Prostate gland (tissue), 2 donors: ENCODE measurements at regions not wholly inside any gene's neighbourhood (a gene's known extent, or its start where the extent isn't known, plus 50 kb on each side); places are given as distances from the start of the nearest gene placed in this dataset.

Experiments
- DNase-seq: peaks from one replicate; pipeline ENCODE4 v3.0.0-alpha.2; 2019; ENCODE audit warnings: low spot score
- H3K27ac ChIP-seq, 2 donors: fragments of 200-600 bp; sonication (generic); 2 replicates each; pipeline ENCODE4 v1.5.1; 2017 to 2019
- H3K27me3 ChIP-seq: fragments of 200-600 bp; sonication (generic); replicated peaks from 2 replicates; pipeline ENCODE4 v1.5.1; 2019; ENCODE audit not compliant: insufficient read depth
- H3K36me3 ChIP-seq, 2 donors: fragments of 200-600 bp; sonication (generic); 1 replicate in 1 of 2; 2 replicates in 1 of 2; pipeline versions ENCODE4 v1.5.1 to v1.8.1; 2017 to 2019
- H3K4me1 ChIP-seq: fragments of 200-600 bp; sonication (generic); replicated peaks from 2 replicates; pipeline ENCODE4 v1.5.1; 2019
- H3K4me3 ChIP-seq, 2 donors: fragments of 200-600 bp; sonication (generic); 2 replicates each; pipeline ENCODE4 v1.5.1; 2017 to 2019
- H3K9me3 ChIP-seq: fragments of 200-600 bp; sonication (generic); 2 replicates; pipeline ENCODE4 v1.5.1; 2017
- CTCF ChIP-seq, 4 experiments: fragments of 200-600 bp in 2 of 4; fragments of 450-650 bp in 2 of 4; sonication (generic) in 2 of 4; IDR thresholded peaks; 1 replicate in 3 of 4; 2 replicates in 1 of 4; pipeline ENCODE4 v1.5.1; 2016 to 2019; ENCODE audit warnings: antibody characterized with exemption in 4 of 4, mild to moderate bottlenecking in 2 of 4, moderate library complexity in 2 of 4
- POLR2A ChIP-seq: fragments of 450-650 bp; IDR thresholded peaks from one replicate; pipeline ENCODE4 v1.6.1; 2016; ENCODE audit warnings: antibody characterized with exemption, mild to moderate bottlenecking
- POLR2AphosphoS5 ChIP-seq: sonication (generic); formaldehyde crosslinking; IDR thresholded peaks from one replicate; pipeline ENCODE4 v1.6.1; 2017; ENCODE audit warnings: antibody characterized with exemption
- WGBS: methylation state at CpG from one replicate; pipeline ENCODE4 v1.1.5; 2018; 5-methylcytosine and 5-hydroxymethylcytosine counted together
- intact Hi-C: fragments of 100-400 bp; cut with DNase I; formaldehyde crosslinking; loops from one replicate; pipeline ENCODE4 v1.14.2; 2022

GRCh38 chr3:36656873-36657272, 107.5 kb downstream of the DCLK3 start:
- Histone ChIP-seq H3K27ac (no peak overlapping the region), H3K4me1 (no peaks in the 10 kb centered on the region), H3K36me3 (no peaks in the 10 kb centered on the region), H3K4me3 (no peak overlapping the region), H3K9me3 (no peaks in the 10 kb centered on the region), H3K27me3 (no peaks in the 10 kb centered on the region)
- DNase-seq: no peak
- TF ChIP-seq POLR2A (no peak), CTCF (IDR thresholded peaks at IDR 0.05) (no peak), POLR2AphosphoS5 (no peak)
- 92% methylated on average over 2 of the region's 2 CpGs for WGBS
- intact Hi-C loops: no loop called here

- H3K27ac ChIP-seq: no peak overlapping the region
- H3K4me3 ChIP-seq: no peak overlapping the region
- no peaks in the 10 kb centered on the region for H3K9me3 ChIP-seq
- no peaks in the 10 kb centered on the region for H3K36me3 ChIP-seq
- no peaks in the 10 kb centered on the region for H3K27me3 ChIP-seq
- intact Hi-C loops: no loop called here
- TF ChIP-seq POLR2AphosphoS5 (no peak), CTCF (IDR thresholded peaks at IDR 0.05) (no peak), POLR2A (no peak)
- DNase-seq: no peak
- H3K4me1 ChIP-seq: no peaks in the 10 kb centered on the region
These were observed 111.3 kb downstream of the DCLK3 start for GRCh38 chr3:36653095-36653494.

GRCh38 chr3:36652104-36652503, 112.2 kb downstream of the DCLK3 start:
- Histone ChIP-seq H3K4me1 (no peaks in the 10 kb centered on the region), H3K27ac (no peak overlapping the region), H3K27me3 (no peaks in the 10 kb centered on the region), H3K9me3 (no peaks in the 10 kb centered on the region), H3K4me3 (no peak overlapping the region), H3K36me3 (no peaks in the 10 kb centered on the region)
- TF ChIP-seq POLR2AphosphoS5 (no peak), CTCF (IDR thresholded peaks at IDR 0.05) (no peak), POLR2A (no peak)
- 46% methylated on average over 1 of the region's 1 CpG for WGBS
- no peak for DNase-seq
- intact Hi-C loops: no loop called here

GRCh38 chr3:36650271-36650671, 114.1 kb downstream of the DCLK3 start:
- no peaks in the 10 kb centered on the region for H3K9me3 ChIP-seq
- no peak overlapping the region for H3K27ac ChIP-seq
- H3K36me3 ChIP-seq: no peaks in the 10 kb centered on the region
- intact Hi-C loops: no loop called here
- no peaks in the 10 kb centered on the region for H3K4me1 ChIP-seq
- no peaks in the 10 kb centered on the region for H3K27me3 ChIP-seq
- no peak for DNase-seq
- no peak overlapping the region for H3K4me3 ChIP-seq
- TF ChIP-seq POLR2A: no peak
- TF ChIP-seq POLR2AphosphoS5: no peak
- TF ChIP-seq CTCF (IDR thresholded peaks at IDR 0.05): no peak

- intact Hi-C loops: no loop called here
- WGBS: 83% methylated on average over 1 of the region's 1 CpG
- Histone ChIP-seq H3K4me3 (no peak overlapping the region), H3K4me1 (no peaks in the 10 kb centered on the region), H3K27ac (no peak overlapping the region), H3K9me3 (no peaks in the 10 kb centered on the region), H3K36me3 (no peaks in the 10 kb centered on the region), H3K27me3 (no peaks in the 10 kb centered on the region)
- DNase-seq: no peak
- TF ChIP-seq CTCF (IDR thresholded peaks at IDR 0.05) (no peak), POLR2A (no peak), POLR2AphosphoS5 (no peak)
These were observed 115.2 kb downstream of the DCLK3 start for GRCh38 chr3:36649125-36649524.
